T-cell (primary cell): ENCODE measurements at regions not wholly inside any gene's neighbourhood (a gene's known extent, or its start where the extent isn't known, plus 50 kb on each side); places are given as distances from the start of the nearest gene placed in this dataset.

Experiments
- ATAC-seq, 4 experiments: fragments of 200-7000 bp in 3 of 4; fragments of 150-1000 bp in 1 of 4; cut with Tn5 transposase; replicated peaks in 1 of 4; 1 replicate in 3 of 4; 2 replicates in 1 of 4; pipeline ENCODE4 v1.10.0; 2021; ENCODE audit warnings: moderate library complexity in 3 of 4, mild to moderate bottlenecking in 2 of 4, moderate number of reproducible peaks in 1 of 4
- CTCF ChIA-PET, 2 donors: fragments of 300-600 bp; sonication (Branson Sonifier 250); formaldehyde crosslinking; loops; one replicate each; lab custom pipeline; 2022; ENCODE audit warnings: antibody characterized with exemption in 2 of 2; lab: Charles Lee
- POLR2A ChIA-PET, 2 donors: fragments of 300-600 bp; sonication (Branson Sonifier 250); formaldehyde crosslinking; loops; one replicate each; lab custom pipeline; 2022; ENCODE audit warnings: antibody characterized with exemption in 2 of 2; lab: Charles Lee
- DNase-seq, 35 experiments: peaks; one replicate each; pipeline versions ENCODE4 v3.0.0 to v3.0.0-alpha.2; 2013 to 2023
- H3K27ac ChIP-seq: one replicate; pipeline ENCODE4 v1.5.1; 2013; ENCODE audit warnings: low read length
- H3K27me3 ChIP-seq, 2 experiments: replicated peaks in 1 of 2; 1 replicate in 1 of 2; 2 replicates in 1 of 2; pipeline versions ENCODE4 v1.6.1 to v1.7.0; 2013; ENCODE audit warnings: low read length in 1 of 2, mixed read lengths in 1 of 2; ENCODE audit not compliant: control insufficient read depth in 2 of 2, insufficient read depth in 2 of 2; ENCODE audit errors: extremely low read depth in 1 of 2
- H3K36me3 ChIP-seq, 2 donors: 1 replicate in 1 of 2; 2 replicates in 1 of 2; pipeline versions ENCODE4 v1.6.1 to v1.7.0; 2013; ENCODE audit warnings: low read length in 1 of 2; ENCODE audit not compliant: control insufficient read depth in 2 of 2, insufficient read depth in 1 of 2; ENCODE audit errors: extremely low read depth in 1 of 2
- H3K4me1 ChIP-seq, 2 experiments: 1 replicate in 1 of 2; 2 replicates in 1 of 2; pipeline versions ENCODE4 v1.6.1 to v1.7.0; 2013; ENCODE audit warnings: low read length in 2 of 2, mixed read lengths in 1 of 2; ENCODE audit not compliant: insufficient read depth in 2 of 2, control insufficient read depth in 1 of 2; ENCODE audit errors: extremely low read depth in 1 of 2
- H3K4me3 ChIP-seq, 2 donors: 1 replicate in 1 of 2; 2 replicates in 1 of 2; pipeline versions ENCODE4 v1.5.1 to v1.7.0; 2013; ENCODE audit warnings: mild to moderate bottlenecking in 2 of 2, low read length in 1 of 2, moderate library complexity in 1 of 2; ENCODE audit not compliant: control insufficient read depth in 1 of 2; ENCODE audit errors: extremely low read depth in 1 of 2
- H3K9me3 ChIP-seq: 2 replicates; pipeline ENCODE4 v1.7.0; 2013
- H3K27ac Mint-ChIP-seq, 2 donors: one replicate each; pipeline ENCODE4 v1.8.0; 2020 to 2021; ENCODE audit warnings: mild to moderate bottlenecking in 2 of 2, mixed read lengths in 2 of 2
- H3K27me3 Mint-ChIP-seq, 2 donors: one replicate each; pipeline ENCODE4 v1.8.0; 2021 to 2022; ENCODE audit warnings: mixed read lengths in 2 of 2
- H3K36me3 Mint-ChIP-seq: one replicate; pipeline ENCODE4 v1.8.0; 2021; ENCODE audit warnings: mixed read lengths
- H3K4me1 Mint-ChIP-seq, 3 donors: one replicate each; pipeline ENCODE4 v1.8.0; 2020 to 2022; ENCODE audit warnings: mixed read lengths in 3 of 3, mild to moderate bottlenecking in 1 of 3
- H3K4me3 Mint-ChIP-seq, 3 donors: one replicate each; pipeline ENCODE4 v1.8.0; 2020 to 2022; ENCODE audit warnings: mild to moderate bottlenecking in 3 of 3, mixed read lengths in 3 of 3, moderate library complexity in 3 of 3
- H3K9me3 Mint-ChIP-seq, 3 donors: one replicate each; pipeline ENCODE4 v1.8.0; 2020 to 2022; ENCODE audit warnings: mixed read lengths in 3 of 3
- WGBS: methylation state at CpG from one replicate; pipeline ENCODE4 v1.1.5; 2013; ENCODE audit warnings: missing lambda C conversion rate; ENCODE audit not compliant: insufficient coverage; 5-methylcytosine and 5-hydroxymethylcytosine counted together

GRCh38 chr9:129394886-129395279 lies 216.8 kb upstream of the IER5L start:
- no peaks in the 10 kb centered on the region for H3K9me3 Mint-ChIP-seq
- no peaks in the 10 kb centered on the region for H3K27me3 Mint-ChIP-seq
- H3K27me3 ChIP-seq: peaks cover 0 to 6% of the 10 kb centered on the region in 2 experiments
- H3K36me3 ChIP-seq: no peaks in the 10 kb centered on the region
- H3K4me3 Mint-ChIP-seq: no peak overlapping the region
- no peaks in the 10 kb centered on the region for H3K36me3 Mint-ChIP-seq
- no peaks in the 10 kb centered on the region for H3K4me1 ChIP-seq
- no peak overlapping the region for H3K4me3 ChIP-seq
- DNase-seq (no peak), ATAC-seq (no peak)
- H3K27ac ChIP-seq: no peak overlapping the region
- H3K27ac Mint-ChIP-seq: no peak overlapping the region
- no peaks in the 10 kb centered on the region for H3K9me3 ChIP-seq
- CTCF ChIA-PET: no interaction called here
- POLR2A ChIA-PET: no interaction called here
- no peaks in the 10 kb centered on the region for H3K4me1 Mint-ChIP-seq
- 85% methylated on average over 3 of the region's 3 CpGs for WGBS

GRCh38 chr9:129394061-129394885 lies 216.2 kb upstream of the IER5L start:
- Histone ChIP-seq H3K36me3 (no peaks in the 10 kb centered on the region), H3K27ac (no peak overlapping the region), H3K4me1 (no peaks in the 10 kb centered on the region), H3K27me3 (peaks cover 0 to 6% of the 10 kb centered on the region in 2 experiments), H3K4me3 (no peak overlapping the region), H3K9me3 (no peaks in the 10 kb centered on the region)
- no peak overlapping the region for H3K27ac Mint-ChIP-seq
- CTCF ChIA-PET: no interaction called here
- DNase-seq: peak in 1 of 35 experiments; percentile 9
- H3K4me1 Mint-ChIP-seq: no peaks in the 10 kb centered on the region
- H3K9me3 Mint-ChIP-seq: no peaks in the 10 kb centered on the region
- no peaks in the 10 kb centered on the region for H3K27me3 Mint-ChIP-seq
- POLR2A ChIA-PET: no interaction called here
- ATAC-seq: no peak
- H3K4me3 Mint-ChIP-seq: no peak overlapping the region
- H3K36me3 Mint-ChIP-seq: no peaks in the 10 kb centered on the region
- WGBS: 75% methylated on average over 15 of the region's 25 CpGs

- no peak overlapping the region for H3K4me3 ChIP-seq
- Mint-ChIP-seq H3K36me3 (no peaks in the 10 kb centered on the region), H3K9me3 (no peaks in the 10 kb centered on the region), H3K27me3 (no peaks in the 10 kb centered on the region), H3K4me3 (no peak overlapping the region), H3K27ac (no peak overlapping the region), H3K4me1 (no peaks in the 10 kb centered on the region)
- H3K4me1 ChIP-seq: no peaks in the 10 kb centered on the region
- ATAC-seq (no peak), DNase-seq (no peak)
- H3K27me3 ChIP-seq: peaks cover 0 to under 1% of the 10 kb centered on the region in 2 experiments
- no peaks in the 10 kb centered on the region for H3K36me3 ChIP-seq
- POLR2A ChIA-PET: no interaction called here
- 52% methylated on average over 2 of the region's 5 CpGs for WGBS
- H3K9me3 ChIP-seq: no peaks in the 10 kb centered on the region
- H3K27ac ChIP-seq: no peak overlapping the region
- CTCF ChIA-PET: no interaction called here
These were observed 215.0 kb upstream of the IER5L start for GRCh38 chr9:129393064-129393463.

GRCh38 chr9:129392093-129392541 lies 214.1 kb upstream of the IER5L start:
- DNase-seq (no peak), ATAC-seq (no peak)
- H3K4me3 Mint-ChIP-seq: no peak overlapping the region
- Histone ChIP-seq H3K36me3 (no peaks in the 10 kb centered on the region), H3K27me3 (no peaks in the 10 kb centered on the region), H3K9me3 (no peaks in the 10 kb centered on the region), H3K4me3 (no peak overlapping the region), H3K4me1 (no peaks in the 10 kb centered on the region), H3K27ac (no peak overlapping the region)
- H3K27me3 Mint-ChIP-seq: no peaks in the 10 kb centered on the region
- 73% methylated on average over 8 of the region's 12 CpGs for WGBS
- no peaks in the 10 kb centered on the region for H3K36me3 Mint-ChIP-seq
- H3K27ac Mint-ChIP-seq: no peak overlapping the region
- ChIA-PET CTCF (no interaction called here), POLR2A (interaction anchor here in 1 of 2 donors (0.5 kb wide), 1 partner anchor 45 kb away, joined by 3 read pairs; no protein-coding TSS in a partner anchor)
- H3K4me1 Mint-ChIP-seq: no peaks in the 10 kb centered on the region
- no peaks in the 10 kb centered on the region for H3K9me3 Mint-ChIP-seq

GRCh38 chr9:129391221-129391661 lies 213.2 kb upstream of the IER5L start:
- Histone ChIP-seq H3K4me3 (no peak overlapping the region), H3K9me3 (no peaks in the 10 kb centered on the region), H3K27me3 (no peaks in the 10 kb centered on the region), H3K4me1 (no peaks in the 10 kb centered on the region), H3K27ac (no peak overlapping the region), H3K36me3 (no peaks in the 10 kb centered on the region)
- H3K4me1 Mint-ChIP-seq: no peaks in the 10 kb centered on the region
- H3K36me3 Mint-ChIP-seq: no peaks in the 10 kb centered on the region
- no peak for DNase-seq
- WGBS: 93% methylated on average over 10 of the region's 12 CpGs
- H3K4me3 Mint-ChIP-seq: no peak overlapping the region
- H3K27ac Mint-ChIP-seq: no peak overlapping the region
- ChIA-PET POLR2A (no interaction called here), CTCF (no interaction called here)
- H3K9me3 Mint-ChIP-seq: no peaks in the 10 kb centered on the region
- H3K27me3 Mint-ChIP-seq: no peaks in the 10 kb centered on the region
- no peak for ATAC-seq

- Histone ChIP-seq H3K27me3 (no peaks in the 10 kb centered on the region), H3K36me3 (no peaks in the 10 kb centered on the region), H3K9me3 (no peaks in the 10 kb centered on the region), H3K4me1 (no peaks in the 10 kb centered on the region), H3K4me3 (no peak overlapping the region), H3K27ac (no peak overlapping the region)
- peaks cover 0 to 2% (median 0%) of the 10 kb centered on the region in 3 donors for H3K4me1 Mint-ChIP-seq
- 100% methylated on average over 1 of the region's 3 CpGs for WGBS
- no peak for ATAC-seq
- POLR2A ChIA-PET: no interaction called here
- no peak for DNase-seq
- CTCF ChIA-PET: no interaction called here
- H3K27ac Mint-ChIP-seq: no peak overlapping the region
- no peaks in the 10 kb centered on the region for H3K27me3 Mint-ChIP-seq
- no peaks in the 10 kb centered on the region for H3K9me3 Mint-ChIP-seq
- H3K36me3 Mint-ChIP-seq: no peaks in the 10 kb centered on the region
- H3K4me3 Mint-ChIP-seq: no peak overlapping the region
These were observed 212.5 kb upstream of the IER5L start for GRCh38 chr9:129390541-129390940.
